PC-3 (cell line): ENCODE measurements at regions not wholly inside any gene's neighbourhood (a gene's known extent, or its start where the extent isn't known, plus 50 kb on each side); places are given as distances from the start of the nearest gene placed in this dataset.

Experiments
- ATAC-seq: fragments of 200-7000 bp; cut with Tn5 transposase; 2 replicates; pipeline ENCODE4 v1.9.1; 2020; ENCODE audit warnings: mild to moderate bottlenecking, moderate library complexity
- BruUV-seq: library from RNA; stranded (reverse); fragments of 400-500 nt; replicated peaks from 2 replicates; lab custom pipeline; 2021; lab: Mats Ljungman, UMichigan
- CTCF ChIA-PET: fragments of 300-600 bp; sonication (Branson Sonifier 250); formaldehyde crosslinking; loops from one replicate; lab custom pipeline; 2022; ENCODE audit warnings: antibody characterized with exemption; lab: Charles Lee
- POLR2A ChIA-PET: fragments of 300-600 bp; sonication (Branson Sonifier 250); formaldehyde crosslinking; loops from one replicate; lab custom pipeline; 2022; ENCODE audit warnings: antibody characterized with exemption; ENCODE audit not compliant: unreplicated experiment; lab: Charles Lee
- DNase-seq: peaks from one replicate; pipeline ENCODE4 v3.0.0-alpha.2; 2015
- H2AFZ ChIP-seq: fragments of 300-600 bp; sonication (generic); 2 replicates; pipeline ENCODE4 v1.6.0; 2016; ENCODE audit warnings: antibody characterized with exemption, low read length
- H3F3A ChIP-seq: fragments of 300-600 bp; sonication (generic); one replicate; pipeline ENCODE4 v1.6.0; 2017; ENCODE audit warnings: antibody characterized with exemption, low read length, control low read depth, mild to moderate bottlenecking; ENCODE audit not compliant: unreplicated experiment
- H3K27ac ChIP-seq: fragments of 300-600 bp; sonication (generic); 2 replicates; pipeline ENCODE4 v1.5.1; 2016; ENCODE audit warnings: mild to moderate bottlenecking, low read length
- H3K27me3 ChIP-seq: fragments of 300-600 bp; sonication (generic); 2 replicates; pipeline ENCODE4 v1.6.1; 2016; ENCODE audit warnings: low read length, mixed read lengths
- H3K36me3 ChIP-seq: fragments of 300-600 bp; sonication (generic); 2 replicates; pipeline ENCODE4 v1.6.1; 2016; ENCODE audit warnings: low read depth, mixed run types, low read length, mixed read lengths
- H3K4me1 ChIP-seq: fragments of 300-600 bp; sonication (generic); 2 replicates; pipeline ENCODE4 v1.5.1; 2016; ENCODE audit warnings: low read length; ENCODE audit not compliant: insufficient read depth
- H3K4me2 ChIP-seq: fragments of 300-600 bp; sonication (generic); 2 replicates; pipeline ENCODE4 v1.6.0; 2016; ENCODE audit warnings: low read length
- H3K4me3 ChIP-seq: fragments of 300-600 bp; sonication (generic); 2 replicates; pipeline ENCODE4 v1.5.1; 2016; ENCODE audit warnings: mild to moderate bottlenecking, low read length, mixed read lengths
- H3K79me2 ChIP-seq: fragments of 300-600 bp; sonication (generic); 2 replicates; pipeline ENCODE4 v1.6.1; 2017; ENCODE audit warnings: low read length, mixed read lengths
- H3K9ac ChIP-seq: fragments of 300-600 bp; sonication (generic); 2 replicates; pipeline ENCODE4 v1.6.0; 2016; ENCODE audit warnings: mild to moderate bottlenecking, low read length
- H3K9me2 ChIP-seq: fragments of 300-600 bp; sonication (generic); replicated peaks from 2 replicates; pipeline ENCODE4 v1.6.1; 2016; ENCODE audit warnings: mixed run types, low read length, mixed read lengths
- H3K9me3 ChIP-seq: fragments of 300-600 bp; sonication (generic); 2 replicates; pipeline ENCODE4 v1.6.1; 2016; ENCODE audit warnings: low read length, mixed read lengths
- H4K20me1 ChIP-seq: fragments of 300-600 bp; sonication (generic); 2 replicates; pipeline ENCODE4 v1.6.1; 2016; ENCODE audit warnings: low read length, mixed read lengths
- CTCF ChIP-seq: fragments of 300-600 bp; sonication (generic); conservative IDR thresholded peaks from 2 replicates; pipeline ENCODE4 v1.5.1; 2017; ENCODE audit warnings: antibody characterized with exemption, low read depth, mild to moderate bottlenecking, low read length
- EZH2 ChIP-seq: fragments of 300-600 bp; sonication (generic); IDR thresholded peaks from one replicate; pipeline ENCODE4 v1.6.1; 2017; ENCODE audit warnings: antibody characterized with exemption, mild to moderate bottlenecking, low read length; ENCODE audit not compliant: unreplicated experiment
- EZH2phosphoT487 ChIP-seq: fragments of 300-600 bp; sonication (generic); IDR thresholded peaks from 2 replicates; pipeline ENCODE4 v1.6.1; 2018; ENCODE audit warnings: mild to moderate bottlenecking, antibody characterized with exemption, low read length, borderline replicate concordance
- intact Hi-C: fragments of 100-400 bp; cut with micrococcal nuclease; formaldehyde crosslinking; loops from 2 replicates; pipeline ENCODE4 v1.9.0; 2023

- Histone ChIP-seq H4K20me1 (no peaks in the 10 kb centered on the region), H3K36me3 (no peaks in the 10 kb centered on the region), H3K4me2 (no peak overlapping the region), H3K27me3 (no peaks in the 10 kb centered on the region), H2AFZ (no peak overlapping the region), H3F3A (no peaks in the 10 kb centered on the region), H3K79me2 (no peaks in the 10 kb centered on the region), H3K4me1 (no peaks in the 10 kb centered on the region), H3K9me3 (no peaks in the 10 kb centered on the region), H3K4me3 (no peak overlapping the region), H3K9ac (no peak overlapping the region), H3K27ac (no peak overlapping the region), H3K9me2 (no peaks in the 10 kb centered on the region)
- ChIA-PET CTCF (no interaction called here), POLR2A (no interaction called here)
- TF ChIP-seq CTCF (no peak), EZH2phosphoT487 (no peak), EZH2 (no peak)
- intact Hi-C loops, result no loop called here
- no TSS peak for BruUV-seq
- ATAC-seq, result no peak
- DNase-seq, result no peak
Observed at GRCh38 chr1:10856176-10856683, 59.8 kb upstream of the CASZ1 start.

GRCh38 chr1:10856863-10857598 lies 60.6 kb upstream of the CASZ1 start:
- TF ChIP-seq CTCF (no peak), EZH2 (no peak), EZH2phosphoT487 (no peak)
- intact Hi-C loops, result no loop called here
- ChIA-PET POLR2A (no interaction called here), CTCF (no interaction called here)
- no peak for DNase-seq
- BruUV-seq, result no TSS peak
- H4K20me1 ChIP-seq, result no peaks in the 10 kb centered on the region
- H3K9me3 ChIP-seq, result no peaks in the 10 kb centered on the region
- no peaks in the 10 kb centered on the region for H3K79me2 ChIP-seq
- no peaks in the 10 kb centered on the region for H3K9me2 ChIP-seq
- no peak for ATAC-seq
- H3K36me3 ChIP-seq, result no peaks in the 10 kb centered on the region
- no peak overlapping the region for H2AFZ ChIP-seq
- H3K27me3 ChIP-seq, result no peaks in the 10 kb centered on the region
- no peak overlapping the region for H3K9ac ChIP-seq
- H3K4me1 ChIP-seq, result no peaks in the 10 kb centered on the region
- H3K4me2 ChIP-seq, result no peak overlapping the region
- no peak overlapping the region for H3K4me3 ChIP-seq
- no peaks in the 10 kb centered on the region for H3F3A ChIP-seq
- no peak overlapping the region for H3K27ac ChIP-seq

GRCh38 chr1:10857687-10858086 lies 61.2 kb upstream of the CASZ1 start:
- no peak overlapping the region for H3K27ac ChIP-seq
- H3K9me3 ChIP-seq, result no peaks in the 10 kb centered on the region
- H3F3A ChIP-seq, result no peaks in the 10 kb centered on the region
- intact Hi-C loops, result no loop called here
- DNase-seq (no peak), ATAC-seq (no peak)
- no peaks in the 10 kb centered on the region for H3K36me3 ChIP-seq
- no peak overlapping the region for H3K4me2 ChIP-seq
- no peaks in the 10 kb centered on the region for H3K27me3 ChIP-seq
- BruUV-seq, result no TSS peak
- no peak overlapping the region for H3K4me3 ChIP-seq
- TF ChIP-seq EZH2 (no peak), EZH2phosphoT487 (no peak), CTCF (no peak)
- ChIA-PET CTCF (no interaction called here), POLR2A (no interaction called here)
- H3K4me1 ChIP-seq, result no peaks in the 10 kb centered on the region
- H4K20me1 ChIP-seq, result no peaks in the 10 kb centered on the region
- H3K79me2 ChIP-seq, result no peaks in the 10 kb centered on the region
- no peaks in the 10 kb centered on the region for H3K9me2 ChIP-seq
- H3K9ac ChIP-seq, result no peak overlapping the region
- H2AFZ ChIP-seq, result no peak overlapping the region
